CD4-positive, alpha-beta T cell treated with Interleukin-17A for 1 hour (primary cell): ENCODE measurements at regions not wholly inside any gene's neighbourhood (a gene's known extent, or its start where the extent isn't known, plus 50 kb on each side); places are given as distances from the start of the nearest gene placed in this dataset.
"Not testable (repeated sequence)": the region's sequence is repeated elsewhere in the genome, so short reads cannot be mapped to it uniquely, and the experiment has no call there.

ENCODE experiments used
- DNase-seq: peaks from one replicate; pipeline ENCODE4 v3.0.0-alpha.2; 2020

DNA sequence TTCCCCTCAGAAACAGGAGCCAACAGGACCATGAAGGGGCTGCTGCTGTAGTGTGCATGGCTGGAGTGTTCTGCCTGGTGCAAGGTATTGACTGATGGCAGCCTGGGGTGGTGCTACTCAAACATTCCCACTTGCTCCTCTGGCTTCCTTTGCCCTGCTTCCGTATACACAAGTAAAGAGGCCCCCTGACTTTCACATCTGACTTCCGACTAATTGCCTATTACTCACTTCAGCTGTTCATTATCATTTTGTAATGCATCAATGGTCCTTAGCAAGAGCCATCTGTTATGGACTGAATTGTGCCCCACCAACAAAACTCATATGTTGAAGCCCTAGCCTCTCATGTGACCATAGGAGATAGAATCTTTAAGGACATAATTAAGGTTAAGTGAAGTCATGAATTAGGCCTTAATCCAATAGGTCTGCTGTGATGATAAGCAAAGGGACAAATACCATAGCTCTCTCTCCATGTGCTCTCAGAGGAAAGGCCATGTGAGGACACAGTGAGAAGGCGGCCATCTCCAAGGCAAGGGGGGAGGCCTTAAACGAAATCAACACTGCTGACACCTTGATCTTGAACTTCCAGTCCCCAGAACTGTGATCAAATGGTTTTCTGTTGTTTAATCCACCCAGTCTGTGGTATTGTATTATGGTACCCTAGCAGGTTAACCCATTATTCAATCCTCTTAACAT is 122.5 kb upstream of the CLNK start:
- no peak for DNase-seq

DNA sequence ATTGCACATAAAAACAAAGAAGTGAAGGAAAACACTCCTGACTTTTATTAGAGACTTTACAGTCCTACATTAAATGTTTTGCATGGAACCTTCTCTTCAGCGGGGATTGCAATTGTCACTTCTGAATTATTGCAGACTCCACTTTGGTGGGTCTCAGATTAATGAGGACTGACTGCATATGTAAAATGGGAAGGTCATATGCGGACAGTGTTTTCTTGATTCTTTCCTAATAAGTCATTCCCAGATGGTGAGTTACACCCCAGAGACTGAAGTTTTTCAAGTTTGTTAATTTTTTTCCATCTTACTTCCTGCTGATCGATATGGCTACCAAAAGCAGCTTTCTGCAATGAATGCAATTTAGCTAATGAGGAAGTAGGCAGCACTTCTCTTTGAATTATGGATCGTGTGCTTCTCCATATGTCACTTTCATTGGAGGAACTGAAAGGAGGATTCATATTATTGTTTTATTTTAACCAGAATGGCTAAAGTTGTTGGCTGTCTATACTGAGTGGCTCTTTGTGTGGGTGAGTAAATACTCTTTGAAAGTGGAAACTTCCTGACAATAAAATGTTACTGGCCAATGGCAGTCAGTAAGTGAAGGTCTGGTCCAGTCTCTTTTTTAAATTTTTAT is 119.3 kb upstream of the CLNK start:
- no peak for DNase-seq

DNA sequence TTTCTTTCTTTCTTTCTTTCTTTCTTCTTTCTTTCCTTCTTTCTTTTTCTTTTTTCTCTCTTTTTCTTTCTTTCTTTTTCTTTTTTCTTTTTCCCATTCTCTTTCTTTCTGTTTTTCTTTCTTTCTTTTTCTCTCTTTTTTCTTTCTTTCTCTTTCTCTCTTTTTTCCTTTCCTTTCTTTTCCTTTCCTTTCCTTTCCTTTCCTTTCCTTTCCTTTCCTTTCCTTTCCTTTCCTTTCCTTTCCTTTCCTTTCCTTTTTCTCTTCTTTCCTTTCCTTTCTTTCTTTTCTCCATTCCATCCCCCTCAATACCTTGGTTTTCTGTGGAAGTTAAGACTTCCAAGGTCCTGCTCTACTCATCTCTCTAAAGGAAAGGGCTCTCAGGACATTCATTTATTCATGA is 102.8 kb upstream of the CLNK start:
- DNase-seq, result no peak

DNA sequence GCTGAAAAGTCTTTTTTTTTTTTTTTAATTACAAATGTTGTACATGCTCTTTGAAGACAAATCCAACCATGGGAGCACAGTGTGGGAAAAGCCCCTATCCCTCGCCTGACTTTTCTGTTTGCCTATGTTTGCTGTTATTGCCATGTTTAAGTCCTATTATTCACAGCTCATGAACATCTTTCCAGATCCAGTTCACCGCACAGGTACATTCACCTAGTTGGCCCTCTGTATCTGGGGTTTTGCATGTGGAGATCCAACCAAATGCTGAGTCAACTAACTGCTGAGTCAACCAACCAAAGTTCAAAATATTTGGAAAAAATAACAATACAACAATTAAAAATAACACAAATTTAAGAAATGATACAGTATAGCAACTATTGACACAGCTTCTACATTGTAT is 100.1 kb upstream of the CLNK start:
- no peak for DNase-seq

DNA sequence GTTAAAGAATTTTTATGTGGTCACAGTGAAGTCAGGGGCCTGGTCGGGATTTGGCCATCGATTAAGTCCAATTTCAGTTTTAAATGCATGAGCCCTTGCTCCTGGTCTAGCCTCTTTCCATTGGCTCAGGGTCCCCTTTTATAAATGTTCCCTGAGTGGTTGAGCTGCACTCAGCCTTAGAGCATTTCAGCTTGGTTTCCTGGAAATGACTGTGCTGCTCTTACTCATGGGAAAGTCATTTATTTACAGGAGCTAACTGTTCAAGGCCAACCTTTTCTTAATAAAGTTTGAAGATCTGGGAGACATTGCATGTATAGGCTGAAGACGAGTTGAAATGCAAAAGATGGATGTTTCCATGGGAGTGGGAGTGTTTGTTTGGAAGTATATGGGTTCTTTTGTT is 98.8 kb upstream of the CLNK start:
- no peak for DNase-seq

DNA sequence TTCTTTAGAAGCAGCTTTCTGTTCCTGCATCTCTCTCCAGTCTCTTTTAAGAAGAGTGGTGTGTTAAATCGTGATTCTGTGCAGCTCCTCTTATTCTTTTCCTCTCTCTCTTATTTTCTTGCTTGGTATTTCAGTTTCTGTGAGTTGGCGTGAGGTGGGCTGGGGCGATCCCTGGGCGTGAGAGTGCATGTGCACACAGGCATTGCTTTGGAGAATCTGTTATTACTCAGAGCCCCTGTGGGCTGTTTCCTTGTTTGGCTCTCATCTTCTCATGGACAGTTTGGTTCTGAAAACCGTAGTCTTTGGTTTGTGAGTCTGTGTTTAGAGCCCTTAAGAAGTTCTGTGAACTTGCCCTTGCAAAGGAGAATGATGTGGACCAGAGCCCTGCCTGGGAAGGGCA is 97.2 kb upstream of the CLNK start:
- DNase-seq, result no peak

DNA sequence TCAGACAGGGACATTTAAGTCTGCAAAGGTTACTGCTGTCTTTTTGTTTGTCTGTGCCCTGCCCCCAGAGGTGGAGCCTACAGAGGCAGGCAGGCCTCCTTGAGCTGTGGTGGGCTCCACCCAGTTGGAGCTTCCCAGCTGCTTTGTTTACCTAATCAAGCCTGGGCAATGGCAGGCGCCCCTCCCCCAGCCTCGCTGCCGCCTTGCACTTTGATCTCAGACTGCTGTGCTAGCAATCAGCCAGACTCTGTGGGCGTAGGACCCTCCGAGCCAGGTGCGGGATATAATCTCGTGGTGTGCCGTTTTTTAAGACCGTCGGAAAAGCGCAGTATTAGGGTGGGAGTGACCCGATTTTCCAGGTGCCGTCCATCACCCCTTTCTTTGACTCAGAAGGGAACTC is 96.2 kb upstream of the CLNK start:
- DNase-seq, result not testable (repeated sequence)

DNA sequence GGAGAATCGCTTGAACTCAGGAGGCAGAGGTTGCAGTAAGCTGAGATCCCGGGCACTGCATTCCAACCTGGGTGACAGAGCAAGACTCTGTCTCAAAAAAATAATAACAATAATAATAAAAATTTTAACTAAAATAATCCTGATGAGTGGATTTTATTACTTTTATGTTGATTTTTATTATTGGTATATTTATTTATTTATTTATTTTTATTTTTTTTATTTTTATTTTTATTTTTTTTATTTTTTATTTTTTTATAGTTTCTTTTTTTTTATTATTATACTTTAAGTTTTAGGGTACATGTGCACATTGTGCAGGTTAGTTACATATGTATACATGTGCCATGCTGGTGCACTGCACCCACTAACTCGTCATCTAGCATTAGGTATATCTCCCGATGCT is 90.6 kb upstream of the CLNK start:
- not testable (repeated sequence) for DNase-seq

DNA sequence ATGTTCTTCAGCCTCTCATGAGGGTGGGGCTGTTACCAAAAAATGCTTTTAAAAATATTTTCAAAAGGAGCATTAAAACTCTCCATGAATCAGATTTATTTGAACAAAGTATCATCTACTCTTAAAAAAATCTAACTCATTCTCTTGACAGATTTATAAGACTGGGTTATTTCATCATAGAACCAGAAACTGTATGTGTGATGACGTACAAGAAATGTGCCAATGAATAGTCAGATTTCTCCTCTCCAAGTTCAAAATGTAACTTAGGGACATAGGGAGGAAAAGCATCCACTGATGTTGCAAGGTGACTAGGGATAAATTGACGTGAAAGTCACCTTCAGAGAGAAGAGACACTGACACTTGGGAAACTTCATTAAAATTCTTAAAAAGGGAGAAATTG is 89.1 kb upstream of the CLNK start:
- no peak for DNase-seq

DNA sequence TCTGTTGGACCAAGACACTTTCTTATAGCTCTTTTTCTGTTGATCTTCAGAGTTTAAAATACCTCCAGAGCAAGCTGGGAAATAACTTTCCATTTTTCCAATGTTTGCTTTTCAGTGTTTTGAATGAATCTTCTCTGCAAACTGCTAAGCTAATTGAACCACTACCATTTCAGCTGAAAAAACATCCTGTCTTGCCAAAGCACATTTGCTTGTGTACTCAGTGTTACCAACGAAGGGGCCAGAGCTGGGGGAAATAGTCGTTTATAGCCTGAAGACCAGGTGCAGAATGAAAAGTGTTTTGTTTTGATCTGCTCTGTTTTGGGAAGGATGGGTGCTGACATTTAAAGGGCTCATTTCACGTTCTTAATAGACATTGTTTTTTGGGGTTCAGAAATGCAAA is 88.4 kb upstream of the CLNK start:
- DNase-seq, result no peak

DNA sequence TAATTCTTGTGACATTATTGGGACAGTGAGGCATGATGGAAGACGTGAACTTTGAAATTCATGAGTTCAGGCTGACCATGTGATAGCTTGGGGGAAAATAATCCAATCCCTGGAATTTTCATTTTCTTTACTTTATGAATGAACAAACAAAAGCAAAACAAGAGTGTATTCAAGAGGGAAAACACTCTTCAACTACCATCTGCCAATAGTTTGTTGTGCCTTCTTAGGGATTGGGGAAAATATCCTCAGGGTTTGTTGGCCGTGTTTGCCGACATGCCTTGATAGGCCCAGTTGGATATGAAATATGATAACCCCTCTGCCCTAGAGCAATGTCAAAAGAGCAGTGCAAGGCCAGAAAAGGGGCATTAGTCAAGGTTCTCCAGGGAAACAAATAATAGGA is 80.8 kb upstream of the CLNK start:
- no peak for DNase-seq

DNA sequence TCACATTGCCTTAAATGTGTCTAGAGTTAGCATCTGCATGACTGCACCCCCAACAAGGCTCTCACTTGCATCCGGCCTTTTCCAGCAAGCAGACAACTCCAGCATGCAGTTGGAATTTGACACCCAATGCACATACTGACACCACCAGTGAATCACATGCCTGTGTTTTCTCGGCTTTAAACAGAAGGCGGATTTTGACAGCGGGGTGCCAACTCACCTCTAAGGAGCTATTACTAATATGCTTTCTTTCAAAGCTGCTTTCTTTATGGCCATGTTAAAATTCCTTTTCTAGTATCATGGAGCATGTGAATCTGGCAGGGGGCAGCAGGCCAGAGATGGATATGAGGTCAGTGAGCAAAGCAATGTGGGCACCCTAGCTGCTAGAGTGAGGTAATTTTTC is 78.0 kb upstream of the CLNK start:
- DNase-seq, result no peak

DNA sequence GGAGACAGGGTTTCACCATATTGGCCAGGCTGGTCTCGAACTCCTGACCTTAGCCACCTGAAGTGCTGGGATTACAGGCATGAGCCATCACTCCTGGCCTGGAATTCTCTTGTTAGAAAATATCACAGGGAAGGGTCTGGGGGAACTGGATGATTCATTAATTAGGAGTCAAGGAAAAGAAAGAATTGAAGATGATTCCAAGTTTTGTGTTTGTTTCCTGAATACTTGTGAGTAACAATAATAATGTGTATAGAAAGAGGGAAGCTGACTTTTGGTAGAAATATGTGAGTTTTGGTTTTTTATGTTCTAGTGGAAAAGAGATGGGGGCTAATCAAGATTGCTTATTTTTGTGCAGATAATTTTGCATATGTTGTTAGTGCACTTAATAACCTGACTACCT is 77.3 kb upstream of the CLNK start:
- DNase-seq, result no peak

DNA sequence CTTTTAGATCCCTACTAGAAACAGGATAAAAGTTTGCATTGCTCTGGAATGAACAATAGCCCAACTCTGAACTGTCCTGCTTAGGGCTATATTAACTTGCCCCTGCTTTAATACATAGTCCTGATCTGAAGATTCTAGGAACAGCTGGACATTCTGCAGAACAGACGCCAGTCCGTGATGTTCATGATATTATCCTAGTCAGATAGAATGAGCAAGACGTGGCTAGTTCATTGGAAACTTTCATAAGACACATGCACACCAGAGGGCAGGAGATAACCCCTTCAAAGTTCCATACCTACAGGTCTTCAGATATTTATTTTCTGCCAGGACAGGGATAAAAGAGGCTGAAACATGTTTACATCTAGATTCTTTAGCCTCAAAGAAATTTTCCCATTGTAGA is 75.5 kb upstream of the CLNK start:
- DNase-seq, result no peak

DNA sequence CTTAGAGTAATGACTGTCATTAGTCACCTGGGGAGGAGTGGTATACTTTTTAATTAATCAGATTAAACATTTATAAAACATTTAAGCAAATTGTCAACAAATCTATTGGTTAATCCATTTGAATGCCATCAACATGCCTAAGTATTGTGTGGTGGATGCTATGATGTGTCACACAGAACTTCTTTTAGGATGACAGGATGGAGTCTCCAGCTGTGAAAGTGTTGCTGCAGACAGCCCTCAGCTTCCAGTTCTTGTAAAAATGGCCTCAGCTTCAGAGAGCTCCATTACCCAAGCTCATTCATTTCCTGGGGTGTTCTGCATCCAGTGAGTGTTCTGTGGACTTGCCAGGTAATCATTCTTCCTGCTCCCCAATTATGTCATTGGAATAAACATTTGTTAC is 74.3 kb upstream of the CLNK start:
- no peak for DNase-seq

DNA sequence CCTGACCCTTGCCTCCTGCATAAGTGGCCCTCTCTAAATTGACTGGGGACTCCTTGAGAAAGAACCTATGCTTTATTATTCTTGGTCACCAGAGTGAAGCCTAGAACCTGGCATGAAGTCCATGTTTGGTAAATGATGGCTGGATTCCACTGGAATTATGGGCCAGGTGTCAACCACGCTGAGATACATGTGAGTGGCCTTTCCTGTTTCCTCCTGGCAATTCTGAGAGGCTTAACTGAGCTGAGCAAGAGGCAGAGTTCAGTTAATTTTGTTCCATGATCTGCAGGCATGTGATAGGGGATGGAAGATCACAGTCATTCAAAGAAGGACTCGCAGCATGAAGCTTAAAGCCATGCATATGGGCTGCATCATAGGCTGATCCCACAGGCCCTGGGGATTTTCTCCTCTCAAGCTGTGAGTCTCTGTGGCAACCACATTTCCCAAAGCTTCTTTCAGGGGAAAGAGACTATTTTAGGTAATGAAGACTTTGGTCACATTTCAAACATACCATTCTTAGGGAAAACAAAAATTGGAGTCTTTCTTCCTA is 69.4 kb upstream of the CLNK start:
- DNase-seq, result no peak

DNA sequence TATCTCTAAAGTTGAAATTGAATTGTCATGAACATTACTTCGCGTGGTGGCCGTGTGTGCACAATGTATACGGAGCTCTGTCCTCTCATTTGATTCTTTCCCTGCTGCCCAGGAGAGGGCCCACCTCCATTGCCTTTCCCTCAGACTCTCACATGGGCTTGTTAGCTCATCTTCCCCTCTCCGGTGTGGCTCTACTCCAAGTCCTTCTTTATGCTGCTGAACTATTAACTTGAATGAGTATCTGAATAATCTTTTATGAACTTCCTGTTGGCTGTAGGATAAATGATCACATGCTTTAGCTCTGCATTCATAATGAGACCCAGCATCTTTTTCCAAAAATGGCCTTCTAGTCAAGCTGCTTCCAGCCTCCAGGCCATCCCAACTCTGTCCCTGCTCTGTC is 68.8 kb upstream of the CLNK start:
- DNase-seq, result no peak

DNA sequence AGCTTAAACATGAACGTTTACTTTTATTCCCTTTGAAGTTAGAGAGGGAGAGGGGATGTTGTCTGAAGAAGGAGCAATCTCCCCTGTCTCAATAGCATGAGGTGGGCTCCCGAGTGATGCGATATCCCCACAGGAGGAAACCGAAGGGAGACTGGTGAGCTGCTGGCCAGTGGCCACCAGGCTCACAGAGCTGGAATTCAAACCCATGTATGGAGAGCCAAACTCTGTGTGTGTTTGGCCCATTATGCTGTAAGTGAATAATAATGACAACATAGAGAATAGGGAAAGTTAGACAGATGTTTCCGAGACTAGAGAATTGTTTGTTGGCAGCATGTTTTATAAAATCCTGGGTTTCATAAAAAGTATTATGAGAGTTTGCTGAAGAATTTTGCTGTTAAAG is 66.1 kb upstream of the CLNK start:
- no peak for DNase-seq

DNA sequence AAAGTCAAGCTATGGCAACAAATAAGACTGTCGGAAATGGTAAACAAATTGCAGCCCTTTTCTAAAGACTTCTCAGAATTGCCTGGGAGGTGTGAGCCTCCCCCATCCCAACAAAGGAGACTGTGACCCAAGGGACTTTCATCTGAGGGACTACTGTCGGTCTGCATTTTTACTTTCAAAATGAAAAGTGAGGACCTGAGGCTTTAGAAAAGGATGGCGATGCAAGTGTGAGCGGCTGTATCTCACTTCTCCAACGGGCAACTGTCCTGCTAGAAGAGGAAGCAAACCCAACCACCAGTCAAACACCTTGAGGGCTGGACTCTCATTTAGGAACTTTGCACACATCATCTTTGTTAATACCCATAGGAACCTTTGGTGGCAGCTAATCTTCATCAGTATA is 62.6 kb upstream of the CLNK start:
- DNase-seq, result no peak

DNA sequence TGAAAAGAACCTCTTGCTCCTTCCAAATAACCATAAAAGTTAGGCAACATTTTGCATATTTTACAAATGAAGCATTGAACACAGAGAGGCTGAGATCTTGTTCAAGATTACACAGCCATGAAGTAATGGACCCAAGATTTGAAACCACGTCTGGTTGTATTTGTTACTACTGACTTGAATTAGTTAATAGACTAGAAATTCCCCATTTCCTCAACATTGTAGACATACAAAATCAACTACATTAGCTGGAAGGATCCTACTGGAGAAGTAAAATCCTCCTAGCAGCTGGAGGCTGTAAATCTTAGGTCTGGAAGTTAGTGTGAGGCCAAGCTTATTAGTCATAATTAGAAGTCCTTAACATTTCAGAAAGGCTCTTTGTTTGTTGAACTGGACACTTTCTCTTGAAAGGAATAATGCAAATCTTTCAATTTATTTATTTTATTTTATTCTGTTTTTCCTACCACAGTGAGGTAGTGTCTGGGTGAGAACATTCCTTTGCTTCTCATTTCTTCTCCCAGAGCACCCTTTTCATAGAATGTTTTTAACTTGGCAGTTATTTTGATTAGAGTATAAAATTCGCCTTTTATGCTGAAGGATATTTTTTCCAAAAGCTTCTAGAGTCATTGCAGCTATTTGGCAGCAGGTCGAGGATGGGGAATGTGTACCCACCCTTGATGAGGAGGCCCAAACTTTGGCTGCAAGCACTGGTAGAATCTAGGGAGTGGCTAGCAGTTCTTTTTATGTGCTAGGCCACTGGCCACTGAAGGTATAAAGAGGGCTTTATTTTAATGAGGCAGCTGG is 62.0 kb upstream of the CLNK start:
- DNase-seq, result no peak

DNA sequence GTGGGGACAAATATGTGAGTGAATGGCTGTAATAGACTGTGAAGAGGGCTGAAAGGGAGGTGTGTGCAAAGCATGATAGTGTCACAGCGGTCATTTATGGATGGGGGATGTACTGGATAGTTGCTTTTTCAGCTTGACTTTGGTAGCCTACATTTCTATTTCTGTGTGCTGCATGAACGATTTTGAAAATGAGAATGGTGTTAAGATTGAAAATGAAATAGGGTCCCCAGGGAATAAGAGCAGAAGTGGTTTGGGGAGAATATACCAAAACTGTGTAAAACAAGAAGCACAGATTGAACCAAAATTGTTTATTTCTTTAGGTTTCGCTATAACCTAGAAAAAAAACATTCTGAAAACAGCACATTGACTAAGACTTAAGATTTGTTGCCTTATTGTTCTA is 58.8 kb upstream of the CLNK start:
- DNase-seq, result no peak

DNA sequence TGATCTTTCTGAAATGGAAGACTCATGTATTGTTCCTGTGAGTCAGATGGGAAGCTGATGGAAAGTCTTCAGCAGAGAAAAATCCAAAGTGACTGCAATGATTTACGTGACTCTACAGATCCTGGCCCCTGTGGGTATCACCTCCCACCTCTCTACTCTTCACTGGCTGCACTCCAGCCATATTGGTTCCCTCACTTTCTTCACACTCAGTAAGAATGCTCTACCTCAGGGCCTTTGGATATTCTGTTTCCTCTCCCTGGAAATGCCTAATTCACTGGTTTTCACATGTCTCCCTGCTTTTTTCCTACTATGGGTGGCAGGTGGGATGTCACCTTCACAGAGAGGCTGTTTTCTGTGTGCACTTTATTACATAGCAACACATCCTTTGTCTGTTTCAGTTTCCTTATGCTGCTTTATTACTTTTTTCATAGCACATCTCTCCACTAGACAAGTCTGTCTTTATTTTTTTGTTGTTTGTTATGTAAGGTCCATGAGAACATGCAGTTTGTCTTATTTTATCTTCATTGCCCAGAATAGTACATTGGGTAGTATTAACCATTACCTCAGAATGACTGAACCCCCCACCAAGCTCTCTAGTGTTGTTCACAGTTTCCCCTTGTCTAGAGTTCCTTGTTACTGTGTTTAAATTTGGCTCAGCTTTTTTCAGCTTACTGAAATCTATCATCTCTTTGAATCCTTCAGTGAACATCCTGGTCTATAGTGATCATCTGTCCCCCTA is 57.6 kb upstream of the CLNK start:
- no peak for DNase-seq

DNA sequence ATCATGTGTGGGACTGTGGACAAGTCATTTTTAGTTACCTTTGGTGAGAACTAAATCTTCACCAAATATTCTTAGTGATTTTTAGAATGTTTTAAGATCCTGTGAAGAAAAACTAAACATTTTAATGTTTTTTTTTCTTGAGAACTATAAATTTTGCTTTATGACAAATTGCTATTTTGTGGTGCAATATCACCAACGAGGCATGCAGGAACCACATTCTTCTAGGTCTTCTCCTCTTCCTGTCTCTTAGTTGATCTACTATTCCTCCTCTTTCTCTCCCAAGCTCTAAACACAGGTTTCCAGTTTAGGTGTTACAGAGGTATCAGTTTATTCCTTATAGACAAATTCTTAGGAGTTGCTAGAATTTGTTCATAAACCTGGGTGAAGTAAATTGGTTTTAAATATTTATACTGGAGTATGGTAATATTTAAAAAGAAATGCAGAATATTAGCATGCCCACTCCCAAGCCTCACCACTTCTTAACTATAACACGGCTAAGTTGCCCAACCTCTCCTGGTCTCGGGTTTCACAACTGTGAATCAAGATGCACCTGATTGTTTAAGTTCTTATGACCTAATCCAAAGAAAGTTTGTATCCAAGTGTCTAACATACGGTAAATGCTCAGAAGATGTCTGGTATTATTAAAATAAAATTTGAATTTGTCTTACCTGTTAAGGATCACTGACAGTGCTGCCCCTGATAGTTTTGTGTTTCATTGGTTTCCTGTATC is 56.5 kb upstream of the CLNK start:
- no peak for DNase-seq
